Caco-2 (cell line): ENCODE measurements at regions not wholly inside any gene's neighbourhood (a gene's known extent, or its start where the extent isn't known, plus 50 kb on each side); places are given as distances from the start of the nearest gene placed in this dataset.

ENCODE experiments used
- BruUV-seq: library from RNA; stranded (reverse); fragments of 400-500 nt; replicated peaks from 2 replicates; lab custom pipeline; 2021; lab: Mats Ljungman, UMichigan
- CTCF ChIA-PET: fragments of 300-600 bp; sonication (Branson Sonifier 250); formaldehyde crosslinking; loops from one replicate; lab custom pipeline; 2022; ENCODE audit warnings: antibody characterized with exemption; lab: Charles Lee
- POLR2A ChIA-PET: fragments of 300-600 bp; sonication (Branson Sonifier 250); formaldehyde crosslinking; loops from one replicate; lab custom pipeline; 2022; ENCODE audit warnings: antibody characterized with exemption; lab: Charles Lee
- DNase-seq, 2 experiments: peaks; one replicate each; pipeline versions ENCODE4 v3.0.0 to v3.0.0-alpha.2; 2020 to 2022
- H3K27me3 ChIP-seq: replicated peaks from 2 replicates; pipeline ENCODE4 v1.6.0; 2011; ENCODE audit warnings: low read length; ENCODE audit not compliant: control insufficient read depth, insufficient read depth
- H3K36me3 ChIP-seq: 2 replicates; pipeline ENCODE4 v1.5.1; 2011; ENCODE audit warnings: low read length; ENCODE audit not compliant: control insufficient read depth, insufficient read depth
- H3K4me1 ChIP-seq: fragments of 250-450 bp; sonication (Bioruptor Pico); 2 replicates; pipeline ENCODE4 v1.5.1; 2020; ENCODE audit warnings: mild to moderate bottlenecking
- H3K4me3 ChIP-seq: 2 replicates; pipeline ENCODE4 v1.5.1; 2011; ENCODE audit warnings: low read depth, mild to moderate bottlenecking, control low read depth, low read length
- H3K9me3 ChIP-seq: fragments of 250-450 bp; sonication (Bioruptor Pico); 2 replicates; pipeline ENCODE4 v1.5.1; 2020; ENCODE audit warnings: mild to moderate bottlenecking, moderate library complexity
- H3K27ac Mint-ChIP-seq: one replicate; pipeline ENCODE4 v1.8.0; 2022; ENCODE audit warnings: mixed read lengths; ENCODE audit not compliant: unreplicated experiment
- H3K27me3 Mint-ChIP-seq: one replicate; pipeline ENCODE4 v1.8.0; 2022; ENCODE audit warnings: mixed read lengths; ENCODE audit not compliant: insufficient read depth, unreplicated experiment
- H3K36me3 Mint-ChIP-seq: one replicate; pipeline ENCODE4 v1.8.0; 2022; ENCODE audit warnings: mild to moderate bottlenecking, mixed read lengths; ENCODE audit not compliant: insufficient read depth, unreplicated experiment
- H3K4me1 Mint-ChIP-seq: one replicate; pipeline ENCODE4 v1.8.0; 2022; ENCODE audit warnings: low read depth, mixed read lengths; ENCODE audit not compliant: unreplicated experiment
- H3K4me3 Mint-ChIP-seq: one replicate; pipeline ENCODE4 v1.8.0; 2022; ENCODE audit warnings: mild to moderate bottlenecking, moderate library complexity, mixed read lengths; ENCODE audit not compliant: unreplicated experiment
- H3K9me3 Mint-ChIP-seq: one replicate; pipeline ENCODE4 v1.8.0; 2022; ENCODE audit warnings: mixed read lengths; ENCODE audit not compliant: unreplicated experiment
- CTCF ChIP-seq, 2 experiments: fragments of 200-600 bp in 1 of 2; IDR thresholded peaks; 1 replicate in 1 of 2; 2 replicates in 1 of 2; pipeline versions ENCODE4 v1.5.1 to v1.8.0; 2011 to 2022; ENCODE audit warnings: antibody characterized with exemption in 1 of 2, control low read depth in 1 of 2, inconsistent platforms in 1 of 2, low read depth in 1 of 2, low read length in 1 of 2, mild to moderate bottlenecking in 1 of 2, moderate library complexity in 1 of 2; ENCODE audit not compliant: insufficient read depth in 1 of 2, severe bottlenecking in 1 of 2, unreplicated experiment in 1 of 2
- intact Hi-C: fragments of 100-400 bp; cut with micrococcal nuclease; formaldehyde crosslinking; loops from one replicate; pipeline ENCODE4 v1.10.0; 2022; ENCODE audit not compliant: unreplicated experiment

GRCh38 chr10:62719061-62719460 lies 85.5 kb upstream of the ADO start:
- Mint-ChIP-seq H3K36me3 (no peaks in the 10 kb centered on the region), H3K9me3 (no peaks in the 10 kb centered on the region), H3K4me1 (no peaks in the 10 kb centered on the region), H3K27ac (no peak overlapping the region), H3K27me3 (peaks cover 4% of the 10 kb centered on the region), H3K4me3 (no peak overlapping the region)
- H3K4me1 ChIP-seq = peaks cover 9% of the 10 kb centered on the region
- H3K36me3 ChIP-seq = no peaks in the 10 kb centered on the region
- no peak overlapping the region for H3K4me3 ChIP-seq
- TF ChIP-seq CTCF (IDR thresholded peaks at IDR 0.05; ENCODE audit: insufficient read depth in 1 of 2, low read depth in 1 of 2, low read length in 1 of 2, severe bottlenecking in 1 of 2, unreplicated experiment in 1 of 2) = no peak
- POLR2A ChIA-PET = no interaction called here
- no TSS peak for BruUV-seq
- intact Hi-C loops = no loop called here
- no peak for DNase-seq
- no peaks in the 10 kb centered on the region for H3K9me3 ChIP-seq
- H3K27me3 ChIP-seq = no peaks in the 10 kb centered on the region
- CTCF ChIA-PET = no interaction called here

- H3K27ac Mint-ChIP-seq = no peak overlapping the region
- Histone ChIP-seq H3K27me3 (no peaks in the 10 kb centered on the region), H3K36me3 (no peaks in the 10 kb centered on the region), H3K4me1 (peaks cover 9% of the 10 kb centered on the region), H3K4me3 (no peak overlapping the region), H3K9me3 (no peaks in the 10 kb centered on the region)
- H3K4me1 Mint-ChIP-seq = no peaks in the 10 kb centered on the region
- BruUV-seq = no TSS peak
- no peak for TF ChIP-seq CTCF (IDR thresholded peaks at IDR 0.05; ENCODE audit: insufficient read depth in 1 of 2, low read depth in 1 of 2, low read length in 1 of 2, severe bottlenecking in 1 of 2, unreplicated experiment in 1 of 2)
- H3K4me3 Mint-ChIP-seq = no peak overlapping the region
- peaks cover 13% of the 10 kb centered on the region for H3K27me3 Mint-ChIP-seq
- DNase-seq = no peak
- no peaks in the 10 kb centered on the region for H3K36me3 Mint-ChIP-seq
- POLR2A ChIA-PET = no interaction called here
- no peaks in the 10 kb centered on the region for H3K9me3 Mint-ChIP-seq
- CTCF ChIA-PET = no interaction called here
- intact Hi-C loops = no loop called here
Observed at GRCh38 chr10:62721687-62722086, 82.8 kb upstream of the ADO start.

GRCh38 chr10:62723375-62723774 lies 81.1 kb upstream of the ADO start:
- Mint-ChIP-seq H3K36me3 (no peaks in the 10 kb centered on the region), H3K27me3 (peaks cover 20% of the 10 kb centered on the region), H3K4me1 (no peaks in the 10 kb centered on the region), H3K27ac (no peak overlapping the region), H3K9me3 (no peaks in the 10 kb centered on the region), H3K4me3 (no peak overlapping the region)
- H3K9me3 ChIP-seq = no peaks in the 10 kb centered on the region
- no peak overlapping the region for H3K4me3 ChIP-seq
- BruUV-seq = no TSS peak
- peaks cover 7% of the 10 kb centered on the region for H3K4me1 ChIP-seq
- no peak for DNase-seq
- intact Hi-C loops = no loop called here
- ChIA-PET CTCF (no interaction called here), POLR2A (no interaction called here)
- TF ChIP-seq CTCF (IDR thresholded peaks at IDR 0.05; ENCODE audit: insufficient read depth in 1 of 2, low read depth in 1 of 2, low read length in 1 of 2, severe bottlenecking in 1 of 2, unreplicated experiment in 1 of 2) = no peak
- H3K27me3 ChIP-seq = no peaks in the 10 kb centered on the region
- no peaks in the 10 kb centered on the region for H3K36me3 ChIP-seq
